Naive thymus-derived CD8-positive, alpha-beta T cell (primary cell): ENCODE measurements at regions not wholly inside any gene's neighbourhood (a gene's known extent, or its start where the extent isn't known, plus 50 kb on each side); places are given as distances from the start of the nearest gene placed in this dataset.

Experiments
- ATAC-seq, 2 donors: fragments of 150-1000 bp; cut with Tn5 transposase in 1 of 2; sonication (Bioruptor Pico), chemical (Tn5 transposase) in 1 of 2; 1 replicate in 1 of 2; 2 replicates in 1 of 2; pipeline ENCODE4 v1.10.0; 2021; ENCODE audit warnings: mild to moderate bottlenecking in 2 of 2, moderate library complexity in 2 of 2
- POLR2A ChIA-PET: fragments of 350-600 bp; sonication (Branson Sonifier 250); formaldehyde crosslinking; loops from one replicate; lab custom pipeline; 2021; ENCODE audit warnings: antibody characterized with exemption; lab: Charles Lee
- DNase-seq, 10 donors: peaks; one replicate each; pipeline versions ENCODE4 v3.0.0 to v3.0.0-alpha.2; 2020 to 2022
- H3K27ac Mint-ChIP-seq, 10 donors: one replicate each; pipeline ENCODE4 v1.8.0; 2020 to 2022; ENCODE audit warnings: mild to moderate bottlenecking in 10 of 10, mixed read lengths in 10 of 10, moderate library complexity in 4 of 10, inconsistent platforms in 1 of 10
- H3K27me3 Mint-ChIP-seq, 5 donors: one replicate each; pipeline ENCODE4 v1.8.0; 2021 to 2022; ENCODE audit warnings: mixed read lengths in 5 of 5
- H3K36me3 Mint-ChIP-seq, 3 donors: one replicate each; pipeline ENCODE4 v1.8.0; 2020 to 2022; ENCODE audit warnings: mixed read lengths in 3 of 3, mild to moderate bottlenecking in 2 of 3, inconsistent platforms in 1 of 3
- H3K4me1 Mint-ChIP-seq, 4 donors: one replicate each; pipeline ENCODE4 v1.8.0; 2021 to 2022; ENCODE audit warnings: mixed read lengths in 4 of 4
- H3K4me3 Mint-ChIP-seq, 10 donors: one replicate each; pipeline ENCODE4 v1.8.0; 2020 to 2022; ENCODE audit warnings: mild to moderate bottlenecking in 10 of 10, mixed read lengths in 10 of 10, moderate library complexity in 6 of 10, inconsistent platforms in 1 of 10
- H3K9me3 Mint-ChIP-seq, 9 donors: one replicate each; pipeline ENCODE4 v1.8.0; 2020 to 2022; ENCODE audit warnings: mixed read lengths in 9 of 9, mild to moderate bottlenecking in 3 of 9, inconsistent platforms in 1 of 9, moderate library complexity in 1 of 9

- DNase-seq (no peak), ATAC-seq (no peak)
- peaks cover 0 to 3% (median 0%) of the 10 kb centered on the region in 9 donors for H3K9me3 Mint-ChIP-seq
- H3K36me3 Mint-ChIP-seq = no peaks in the 10 kb centered on the region
- POLR2A ChIA-PET = no interaction called here
- H3K4me3 Mint-ChIP-seq = no peak overlapping the region
- H3K4me1 Mint-ChIP-seq = peaks cover 0 to 2% (median 0%) of the 10 kb centered on the region in 4 donors
- H3K27me3 Mint-ChIP-seq = no peaks in the 10 kb centered on the region
- no peak overlapping the region for H3K27ac Mint-ChIP-seq
Measured at GRCh38 chrX:46311581-46312120, 233.6 kb downstream of the ZNF674 start.

DNA sequence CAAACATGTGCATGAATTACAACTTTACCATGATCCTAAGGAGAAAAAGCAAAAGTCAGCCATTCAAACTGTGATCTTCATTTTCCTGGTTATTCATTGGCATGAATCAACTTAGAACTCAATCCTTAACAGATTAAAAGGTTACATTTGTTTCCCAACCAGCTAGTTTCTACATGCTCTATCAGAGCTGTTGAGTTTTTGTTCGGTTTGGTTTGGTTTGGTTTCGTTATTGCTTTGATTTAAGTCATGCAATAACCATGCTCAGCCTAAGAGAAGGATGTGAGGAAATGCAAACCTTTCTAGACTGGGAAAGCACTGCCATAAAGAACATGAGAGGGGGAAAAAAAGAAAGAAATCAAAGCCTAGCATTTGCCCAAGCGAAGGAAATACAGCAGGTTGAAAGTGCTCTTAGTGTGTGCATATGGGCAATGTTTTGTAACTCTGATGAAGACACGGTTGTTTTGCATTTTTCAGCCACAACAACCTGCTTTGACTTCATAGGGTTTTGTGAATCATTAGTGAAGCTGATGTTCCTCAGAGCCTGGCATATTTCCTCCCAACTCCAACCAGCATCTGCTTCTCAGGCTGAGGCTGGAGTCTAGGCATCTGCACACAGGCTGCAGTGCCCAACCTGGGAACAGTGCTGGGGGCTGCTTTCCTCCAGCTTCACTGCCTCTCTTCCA lies 234.3 kb downstream of the ZNF674 start:
- DNase-seq (no peak), ATAC-seq (no peak)
- peaks cover 0 to 2% (median 0%) of the 10 kb centered on the region in 4 donors for H3K4me1 Mint-ChIP-seq
- no peaks in the 10 kb centered on the region for H3K36me3 Mint-ChIP-seq
- no peaks in the 10 kb centered on the region for H3K27me3 Mint-ChIP-seq
- H3K27ac Mint-ChIP-seq = no peak overlapping the region
- POLR2A ChIA-PET = no interaction called here
- H3K4me3 Mint-ChIP-seq = no peak overlapping the region
- H3K9me3 Mint-ChIP-seq = peaks cover 0 to 3% (median under 1%) of the 10 kb centered on the region in 9 donors

DNA sequence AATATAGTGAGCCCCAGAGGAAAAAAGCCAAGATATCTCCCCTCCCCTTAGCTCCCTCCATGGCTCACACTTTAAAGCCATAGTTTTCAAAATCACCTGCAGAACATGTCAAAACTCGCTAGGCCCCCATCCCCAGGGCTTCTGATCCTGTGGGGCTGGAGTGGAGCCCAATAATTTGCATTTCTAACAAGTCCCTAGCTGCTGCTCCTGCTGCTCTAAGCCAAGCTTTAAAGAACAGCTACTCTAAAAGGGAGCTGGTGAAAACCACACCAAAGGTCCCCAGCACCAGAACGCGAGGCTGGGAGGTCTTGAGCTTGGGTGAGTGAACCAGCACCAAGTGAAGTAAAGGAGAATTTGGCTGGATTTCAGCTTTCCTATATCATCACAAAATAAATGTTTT lies 237.1 kb downstream of the ZNF674 start:
- H3K4me1 Mint-ChIP-seq = peaks cover 0 to 2% (median 0%) of the 10 kb centered on the region in 4 donors
- POLR2A ChIA-PET = no interaction called here
- peaks cover 0 to 12% (median 0%) of the 10 kb centered on the region in 3 donors for H3K36me3 Mint-ChIP-seq
- no peak for ATAC-seq
- peaks cover 0 to 22% (median 12%) of the 10 kb centered on the region in 9 donors for H3K9me3 Mint-ChIP-seq
- H3K27ac Mint-ChIP-seq = no peak overlapping the region
- H3K27me3 Mint-ChIP-seq = no peaks in the 10 kb centered on the region
- no peak for DNase-seq
- no peak overlapping the region for H3K4me3 Mint-ChIP-seq

GRCh38 chrX:46306103-46306502 lies 239.1 kb downstream of the ZNF674 start:
- H3K27me3 Mint-ChIP-seq = no peaks in the 10 kb centered on the region
- no peak overlapping the region for H3K27ac Mint-ChIP-seq
- POLR2A ChIA-PET = no interaction called here
- H3K36me3 Mint-ChIP-seq = peaks cover 0 to 12% (median 0%) of the 10 kb centered on the region in 3 donors
- H3K4me1 Mint-ChIP-seq = peaks cover 0 to 2% (median 0%) of the 10 kb centered on the region in 4 donors
- ATAC-seq (no peak), DNase-seq (no peak)
- H3K4me3 Mint-ChIP-seq = no peak overlapping the region
- peaks cover 0 to 22% (median 12%) of the 10 kb centered on the region in 9 donors for H3K9me3 Mint-ChIP-seq

- H3K27me3 Mint-ChIP-seq = no peaks in the 10 kb centered on the region
- no peak for ATAC-seq
- POLR2A ChIA-PET = no interaction called here
- DNase-seq = no peak
- peaks cover 0 to 12% (median 0%) of the 10 kb centered on the region in 3 donors for H3K36me3 Mint-ChIP-seq
- no peaks in the 10 kb centered on the region for H3K4me1 Mint-ChIP-seq
- no peak overlapping the region for H3K4me3 Mint-ChIP-seq
- H3K27ac Mint-ChIP-seq = peak overlapping the region in 1 of 10 donors; percentile 34
- H3K9me3 Mint-ChIP-seq = peaks cover 0 to 22% (median 12%) of the 10 kb centered on the region in 9 donors
Measured at GRCh38 chrX:46305431-46305830, 239.8 kb downstream of the ZNF674 start.

- Mint-ChIP-seq H3K4me1 (no peaks in the 10 kb centered on the region), H3K4me3 (no peak overlapping the region), H3K9me3 (peaks cover 0 to 22% (median 12%) of the 10 kb centered on the region in 9 donors), H3K27me3 (no peaks in the 10 kb centered on the region), H3K27ac (no peak overlapping the region), H3K36me3 (peaks cover 0 to 12% (median 0%) of the 10 kb centered on the region in 3 donors)
- ATAC-seq (no peak), DNase-seq (no peak)
- POLR2A ChIA-PET = no interaction called here
Measured at GRCh38 chrX:46301903-46302302, 243.3 kb downstream of the ZNF674 start.

- ATAC-seq (no peak), DNase-seq (no peak)
- Mint-ChIP-seq H3K4me3 (no peak overlapping the region), H3K4me1 (no peaks in the 10 kb centered on the region), H3K27me3 (peaks cover 0 to 4% (median 0%) of the 10 kb centered on the region in 5 donors), H3K9me3 (peaks cover 0 to under 1% (median 0%) of the 10 kb centered on the region in 9 donors), H3K27ac (no peak overlapping the region), H3K36me3 (no peaks in the 10 kb centered on the region)
- POLR2A ChIA-PET = no interaction called here
Measured at GRCh38 chrX:46298821-46299220, 246.4 kb downstream of the ZNF674 start.

GRCh38 chrX:46295963-46296362 lies 249.3 kb downstream of the ZNF674 start:
- DNase-seq = no peak
- Mint-ChIP-seq H3K9me3 (peaks cover 0 to 11% (median 0%) of the 10 kb centered on the region in 9 donors), H3K27ac (no peak overlapping the region), H3K27me3 (peaks cover 0 to 13% (median 2%) of the 10 kb centered on the region in 5 donors), H3K4me1 (no peaks in the 10 kb centered on the region), H3K4me3 (no peak overlapping the region), H3K36me3 (no peaks in the 10 kb centered on the region)
- no peak for ATAC-seq
- POLR2A ChIA-PET = no interaction called here

- no peak overlapping the region for H3K4me3 Mint-ChIP-seq
- H3K36me3 Mint-ChIP-seq = no peaks in the 10 kb centered on the region
- DNase-seq = no peak
- ATAC-seq = no peak
- H3K27ac Mint-ChIP-seq = no peak overlapping the region
- POLR2A ChIA-PET = no interaction called here
- no peaks in the 10 kb centered on the region for H3K4me1 Mint-ChIP-seq
- H3K27me3 Mint-ChIP-seq = peaks cover 0 to 13% (median 2%) of the 10 kb centered on the region in 5 donors
- H3K9me3 Mint-ChIP-seq = peaks cover 0 to 11% (median 0%) of the 10 kb centered on the region in 9 donors
Measured at GRCh38 chrX:46294234-46294633, 251.0 kb downstream of the ZNF674 start.

- H3K9me3 Mint-ChIP-seq = no peaks in the 10 kb centered on the region
Measured at GRCh38 chrX:46279925-46280313, 265.3 kb downstream of the ZNF674 start.

DNA sequence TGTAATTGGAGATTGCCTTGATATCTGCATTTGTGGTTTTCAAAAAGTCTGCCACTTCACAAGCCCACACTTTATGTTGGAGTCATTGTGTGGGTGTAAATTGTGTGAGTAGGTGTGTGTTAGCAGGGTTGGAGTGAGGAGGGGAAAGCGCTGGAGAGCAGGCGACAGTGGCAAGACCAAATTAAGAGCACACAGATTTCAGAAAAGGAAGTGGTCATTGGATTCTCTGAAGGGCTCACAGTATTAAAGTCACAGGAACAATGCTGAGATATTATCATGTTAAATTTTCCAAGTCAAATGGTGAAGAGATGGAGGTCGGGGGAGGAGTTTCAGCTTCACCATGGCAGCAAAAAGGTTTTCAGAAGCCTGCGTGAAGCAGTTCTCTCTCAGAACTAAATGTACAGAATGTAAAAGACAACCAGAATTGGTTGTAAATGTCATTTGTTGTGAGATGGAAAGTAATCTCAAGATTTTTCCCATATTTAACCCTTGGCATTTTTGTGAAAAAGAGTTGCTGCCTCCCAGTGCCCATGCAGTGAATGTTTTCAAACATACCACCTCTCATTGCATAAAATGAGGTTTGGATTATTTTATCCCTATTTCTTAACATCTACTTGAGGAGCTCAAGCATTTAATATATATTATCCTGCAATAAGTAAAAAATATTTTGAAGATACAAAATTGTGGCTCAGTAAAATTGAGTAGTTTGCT lies 265.9 kb downstream of the ZNF674 start:
- Mint-ChIP-seq H3K4me1 (peaks cover 3 to 17% (median 5%) of the 10 kb centered on the region in 4 donors), H3K27ac (no peak overlapping the region), H3K27me3 (no peaks in the 10 kb centered on the region), H3K9me3 (no peaks in the 10 kb centered on the region), H3K4me3 (no peak overlapping the region), H3K36me3 (no peaks in the 10 kb centered on the region)
- POLR2A ChIA-PET = no interaction called here
- no peak for ATAC-seq
- DNase-seq = no peak

More at GRCh38 chrX:46279925-46280313, 265.3 kb downstream of the ZNF674 start:
- ATAC-seq (no peak), DNase-seq (no peak)
- Mint-ChIP-seq H3K4me1 (peaks cover 3 to 17% (median 5%) of the 10 kb centered on the region in 4 donors), H3K27me3 (no peaks in the 10 kb centered on the region), H3K36me3 (no peaks in the 10 kb centered on the region), H3K27ac (no peak overlapping the region), H3K4me3 (no peak overlapping the region)
- POLR2A ChIA-PET = no interaction called here

- Mint-ChIP-seq H3K36me3 (no peaks in the 10 kb centered on the region), H3K4me1 (peaks cover 5 to 17% (median 5%) of the 10 kb centered on the region in 4 donors), H3K4me3 (no peak overlapping the region), H3K27ac (no peak overlapping the region), H3K27me3 (no peaks in the 10 kb centered on the region), H3K9me3 (peaks cover 0 to 5% (median 0%) of the 10 kb centered on the region in 9 donors)
- DNase-seq (no peak), ATAC-seq (no peak)
- POLR2A ChIA-PET = no interaction called here
Measured at GRCh38 chrX:46278572-46278971, 266.6 kb downstream of the ZNF674 start.

DNA sequence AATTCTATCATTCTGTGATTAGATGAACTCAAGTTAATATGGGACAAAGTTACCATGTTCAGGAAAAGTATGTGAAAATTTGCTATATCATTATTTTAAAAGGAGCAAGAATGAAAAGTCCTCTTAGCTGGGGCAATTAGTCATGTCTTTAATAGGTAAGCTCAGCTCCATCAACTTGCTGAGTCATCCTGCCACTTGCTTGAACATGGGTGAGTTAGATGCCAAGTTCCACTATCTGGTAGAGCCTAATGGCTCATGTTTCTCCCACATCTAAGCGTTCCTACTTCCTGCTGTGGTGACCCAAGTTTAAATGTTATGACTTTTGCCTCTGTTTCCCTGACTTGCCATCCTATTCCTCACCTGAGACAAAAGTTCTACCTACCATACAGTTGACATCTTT lies 276.8 kb downstream of the ZNF674 start:
- no peaks in the 10 kb centered on the region for H3K9me3 Mint-ChIP-seq

More for the DNA sequence above, 276.8 kb downstream of the ZNF674 start:
- Mint-ChIP-seq H3K4me3 (no peak overlapping the region), H3K27me3 (peaks cover 0 to 3% (median 0%) of the 10 kb centered on the region in 5 donors), H3K36me3 (no peaks in the 10 kb centered on the region), H3K27ac (no peak overlapping the region), H3K4me1 (no peaks in the 10 kb centered on the region)
- POLR2A ChIA-PET = no interaction called here
- ATAC-seq (no peak), DNase-seq (no peak)
